ENCODE measurements at regions not wholly inside any gene's neighbourhood (a gene's known extent, or its start where the extent isn't known, plus 50 kb on each side); places are given as distances from the start of the nearest gene placed in this dataset.

- DNase-seq (ENCODE audit: low read depth in 1 of 2, low spot score in 1 of 2) (no peak), ATAC-seq (no peak), FAIRE-seq (no peak)
- Histone ChIP-seq H3K4me3 (no peak overlapping the region), H3K4me2 (no peak overlapping the region), H3K9me3 (no peaks in the 10 kb centered on the region), H3K27ac (no peak overlapping the region), H3K4me1 (no peaks in the 10 kb centered on the region)
- TF ChIP-seq ATOH8 (CRISPR knock-in tag; IDR thresholded peaks at IDR 0.05; ENCODE audit: low read depth) = no peak
- TF ChIP-seq POLR2AphosphoS2 (conservative IDR thresholded peaks at IDR 0.05; ENCODE audit: low read length) = no peak
- 13% methylated on average over 3 of the region's 3 CpGs for WGBS (ENCODE audit: missing lambda C conversion rate)
- ChIA-PET POLR2A (no interaction called here), CTCF (interaction anchor here (1.9 kb wide), 1 partner anchor 10 kb away, joined by 5 read pairs; no protein-coding TSS in a partner anchor)
Observed at GRCh38 chr12:103197725-103198388, 240.4 kb downstream of the ASCL1 start.

GRCh38 chr12:103198499-103198898, 241.0 kb downstream of the ASCL1 start:
- no peak for ATAC-seq

GRCh38 chr12:103205906-103206305, 248.4 kb downstream of the ASCL1 start:
- no peaks in the 10 kb centered on the region for H3K4me1 ChIP-seq
- 7% methylated on average over 3 of the region's 3 CpGs for WGBS (ENCODE audit: missing lambda C conversion rate)
- H3K4me3 ChIP-seq = no peak overlapping the region
- no peaks in the 10 kb centered on the region for H3K9me3 ChIP-seq
- no peak overlapping the region for H3K4me2 ChIP-seq
- ChIA-PET POLR2A (no interaction called here), CTCF (no interaction called here)
- no peak for FAIRE-seq
- DNase-seq (ENCODE audit: low read depth in 1 of 2, low spot score in 1 of 2) = no peak
- H3K27ac ChIP-seq = no peak overlapping the region
- TF ChIP-seq JUN (IDR thresholded peaks at IDR 0.05) (no peak), TP53 (CRISPR knock-in tag; IDR thresholded peaks at IDR 0.05) (no peak), ELK1 (IDR thresholded peaks at IDR 0.05; ENCODE audit: low read depth, low read length) (no peak), HEYL (CRISPR knock-in tag; IDR thresholded peaks at IDR 0.05) (no peak), USF2 (IDR thresholded peaks at IDR 0.05) (no peak), RNF2 (IDR thresholded peaks at IDR 0.05; ENCODE audit: borderline replicate concordance, low read depth) (no peak)
- ATAC-seq = no peak; a peak in 1 of 6 replicates

More at GRCh38 chr12:103198499-103198898, 241.0 kb downstream of the ASCL1 start:
- WGBS (ENCODE audit: missing lambda C conversion rate) = 0% methylated on average over 1 of the region's 2 CpGs
- ChIA-PET POLR2A (no interaction called here), CTCF (interaction anchor here (1.9 kb wide), 1 partner anchor 10 kb away, joined by 5 read pairs; no protein-coding TSS in a partner anchor)
- FAIRE-seq = no peak
- Histone ChIP-seq H3K4me3 (no peak overlapping the region), H3K4me2 (no peak overlapping the region), H3K9me3 (no peaks in the 10 kb centered on the region), H3K27ac (no peak overlapping the region), H3K4me1 (no peaks in the 10 kb centered on the region)
- no peak for TF ChIP-seq MYC (IDR thresholded peaks at IDR 0.05; ENCODE audit: borderline replicate concordance, low read length)
- TF ChIP-seq HES2 (IDR thresholded peaks at IDR 0.05) = no peak
- no peak for TF ChIP-seq POLR2A (IDR thresholded peaks at IDR 0.05; ENCODE audit: low read length)
- TF ChIP-seq ZC3H11A (IDR thresholded peaks at IDR 0.05) = no peak
- no peak for TF ChIP-seq CHD2 (IDR thresholded peaks at IDR 0.05; ENCODE audit: low read length, partially characterized antibody)
- no peak for TF ChIP-seq POLR2AphosphoS2 (conservative IDR thresholded peaks at IDR 0.05; ENCODE audit: low read length)
- TF ChIP-seq TP53 (CRISPR knock-in tag; IDR thresholded peaks at IDR 0.05) = no peak
- TF ChIP-seq ZNF302 (CRISPR knock-in tag; IDR thresholded peaks at IDR 0.05) = no peak
- no peak for TF ChIP-seq EHMT2 (IDR thresholded peaks at IDR 0.05; ENCODE audit: low read depth)
- no peak for TF ChIP-seq EP300 (IDR thresholded peaks at IDR 0.05)
- no peak for TF ChIP-seq NPAS2 (CRISPR knock-in tag; IDR thresholded peaks at IDR 0.05; ENCODE audit: borderline replicate concordance)
- no peak for DNase-seq (ENCODE audit: low read depth in 1 of 2, low spot score in 1 of 2)
